ENCODE measurements at regions not wholly inside any gene's neighbourhood (a gene's known extent, or its start where the extent isn't known, plus 50 kb on each side); places are given as distances from the start of the nearest gene placed in this dataset.

DNA sequence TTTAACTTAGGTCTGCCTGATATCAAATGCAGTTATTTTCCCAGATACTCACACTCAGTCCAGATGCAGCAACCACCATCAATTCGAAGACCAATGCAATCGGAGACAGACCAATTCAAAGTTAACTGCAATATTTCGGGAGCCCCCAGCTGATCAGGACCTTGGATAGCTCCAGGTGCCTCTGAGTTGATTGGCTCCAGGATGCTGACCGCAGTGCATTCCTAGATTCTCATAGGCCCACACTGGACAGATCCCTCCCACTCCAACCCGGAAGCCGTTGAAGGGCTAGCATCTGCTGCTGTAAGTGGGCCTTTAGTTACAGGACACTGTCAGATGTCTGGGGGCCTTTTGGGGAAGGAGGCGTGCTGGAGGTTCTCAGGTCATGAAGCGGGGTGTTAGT, 89.5 kb upstream of the ATP2B2 start:
- H2AFZ ChIP-seq: no peak overlapping the region
- H3K4me1 Mint-ChIP-seq: no peaks in the 10 kb centered on the region; the same call in 2 of the 3 replicates
- no peaks in the 10 kb centered on the region for H3K27me3 ChIP-seq (ENCODE audit: insufficient read depth)
- ATAC-seq (peak; percentile 100), DNase-seq (ENCODE audit: low spot score) (peak; percentile 95)
- no peak overlapping the region for H3K4me2 ChIP-seq
- H3K27ac Mint-ChIP-seq: no peak overlapping the region
- peaks cover 7% of the 10 kb centered on the region for H3K27me3 Mint-ChIP-seq (ENCODE audit: insufficient read depth, low read depth, poor library complexity)
- H3K36me3 Mint-ChIP-seq (ENCODE audit: low read depth): no peaks in the 10 kb centered on the region
- no peaks in the 10 kb centered on the region; the same call in 2 of the 3 replicates for H3K9me3 Mint-ChIP-seq
- no peaks in the 10 kb centered on the region for H3K4me1 ChIP-seq (ENCODE audit: insufficient read depth)
- TF ChIP-seq, protein P1, sequence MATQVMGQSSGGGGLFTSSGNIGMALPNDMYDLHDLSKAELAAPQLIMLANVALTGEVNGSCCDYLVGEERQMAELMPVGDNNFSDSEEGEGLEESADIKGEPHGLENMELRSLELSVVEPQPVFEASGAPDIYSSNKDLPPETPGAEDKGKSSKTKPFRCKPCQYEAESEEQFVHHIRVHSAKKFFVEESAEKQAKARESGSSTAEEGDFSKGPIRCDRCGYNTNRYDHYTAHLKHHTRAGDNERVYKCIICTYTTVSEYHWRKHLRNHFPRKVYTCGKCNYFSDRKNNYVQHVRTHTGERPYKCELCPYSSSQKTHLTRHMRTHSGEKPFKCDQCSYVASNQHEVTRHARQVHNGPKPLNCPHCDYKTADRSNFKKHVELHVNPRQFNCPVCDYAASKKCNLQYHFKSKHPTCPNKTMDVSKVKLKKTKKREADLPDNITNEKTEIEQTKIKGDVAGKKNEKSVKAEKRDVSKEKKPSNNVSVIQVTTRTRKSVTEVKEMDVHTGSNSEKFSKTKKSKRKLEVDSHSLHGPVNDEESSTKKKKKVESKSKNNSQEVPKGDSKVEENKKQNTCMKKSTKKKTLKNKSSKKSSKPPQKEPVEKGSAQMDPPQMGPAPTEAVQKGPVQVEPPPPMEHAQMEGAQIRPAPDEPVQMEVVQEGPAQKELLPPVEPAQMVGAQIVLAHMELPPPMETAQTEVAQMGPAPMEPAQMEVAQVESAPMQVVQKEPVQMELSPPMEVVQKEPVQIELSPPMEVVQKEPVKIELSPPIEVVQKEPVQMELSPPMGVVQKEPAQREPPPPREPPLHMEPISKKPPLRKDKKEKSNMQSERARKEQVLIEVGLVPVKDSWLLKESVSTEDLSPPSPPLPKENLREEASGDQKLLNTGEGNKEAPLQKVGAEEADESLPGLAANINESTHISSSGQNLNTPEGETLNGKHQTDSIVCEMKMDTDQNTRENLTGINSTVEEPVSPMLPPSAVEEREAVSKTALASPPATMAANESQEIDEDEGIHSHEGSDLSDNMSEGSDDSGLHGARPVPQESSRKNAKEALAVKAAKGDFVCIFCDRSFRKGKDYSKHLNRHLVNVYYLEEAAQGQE (IDR thresholded peaks at IDR 0.05; ENCODE audit: unreplicated experiment): peak; percentile 98
- peak; percentile 49 for TF ChIP-seq CREB1 (CRISPR knock-in tag; IDR thresholded peaks at IDR 0.05; ENCODE audit: low read depth)
- TF ChIP-seq NANOG (IDR thresholded peaks at IDR 0.05; ENCODE audit: borderline replicate concordance): no peak
- H3K79me2 ChIP-seq (replicated peaks; ENCODE audit: insufficient read depth): no peaks in the 10 kb centered on the region
- no peaks in the 10 kb centered on the region for H3F3A ChIP-seq (replicated peaks; ENCODE audit: low read depth)
- H4K20me1 ChIP-seq (replicated peaks; ENCODE audit: insufficient read depth): no peaks in the 10 kb centered on the region
- H3K36me3 ChIP-seq (ENCODE audit: insufficient read depth): no peaks in the 10 kb centered on the region
- no peak overlapping the region for H3K27ac ChIP-seq (ENCODE audit: low read depth)
- no peaks in the 10 kb centered on the region for H3K9me2 ChIP-seq (ENCODE audit: insufficient read depth)
- no peak overlapping the region for H3K4me3 Mint-ChIP-seq
- no peak overlapping the region for H3K4me3 ChIP-seq

DNA sequence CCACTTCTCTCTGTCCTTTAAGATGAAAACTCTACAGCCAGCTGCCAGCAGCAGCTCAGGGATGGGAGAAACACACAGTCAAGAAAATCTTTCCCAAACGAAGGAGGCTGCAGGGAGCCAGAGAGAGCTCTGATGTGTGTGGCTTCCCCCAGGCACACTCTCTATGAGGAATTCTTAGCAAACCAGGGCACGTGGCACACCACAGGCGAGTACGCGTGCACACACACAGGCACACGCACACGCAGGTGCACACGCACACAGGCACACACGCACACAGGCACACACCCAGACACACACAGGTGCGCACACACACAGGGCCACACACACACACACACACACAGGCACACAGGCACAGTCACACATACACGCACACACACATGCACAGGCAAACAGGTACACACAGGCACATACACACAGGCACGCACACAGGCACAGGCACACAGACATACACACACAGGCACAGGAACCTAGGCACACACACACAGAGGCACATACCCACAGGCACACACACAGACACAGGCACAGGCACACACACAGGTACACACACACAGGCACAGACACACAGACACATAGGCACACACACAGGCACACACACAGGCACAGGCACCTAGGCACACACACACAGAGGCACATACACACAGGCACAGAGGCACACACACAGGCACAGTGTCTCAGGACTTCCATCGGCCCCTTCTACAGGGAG, 91.5 kb upstream of the ATP2B2 start:
- H3K4me2 ChIP-seq: no peak overlapping the region
- H3K79me2 ChIP-seq (replicated peaks; ENCODE audit: insufficient read depth): no peaks in the 10 kb centered on the region
- H3F3A ChIP-seq (replicated peaks; ENCODE audit: low read depth): no peaks in the 10 kb centered on the region
- no peak overlapping the region for H3K4me3 Mint-ChIP-seq
- H3K9me2 ChIP-seq (ENCODE audit: insufficient read depth): no peaks in the 10 kb centered on the region
- H3K36me3 Mint-ChIP-seq (ENCODE audit: low read depth): no peaks in the 10 kb centered on the region
- ATAC-seq (no peak), DNase-seq (ENCODE audit: low spot score) (no peak)
- peaks cover 4% of the 10 kb centered on the region for H3K27me3 Mint-ChIP-seq (ENCODE audit: insufficient read depth, low read depth, poor library complexity)
- no peak overlapping the region for H3K4me3 ChIP-seq
- H4K20me1 ChIP-seq (replicated peaks; ENCODE audit: insufficient read depth): no peaks in the 10 kb centered on the region
- no peak overlapping the region for H3K27ac ChIP-seq (ENCODE audit: low read depth)
- H3K4me1 ChIP-seq (ENCODE audit: insufficient read depth): no peaks in the 10 kb centered on the region
- H2AFZ ChIP-seq: no peak overlapping the region
- H3K36me3 ChIP-seq (ENCODE audit: insufficient read depth): no peaks in the 10 kb centered on the region
- peaks cover 9% of the 10 kb centered on the region for H3K4me1 Mint-ChIP-seq
- no peak overlapping the region for H3K27ac Mint-ChIP-seq
- H3K27me3 ChIP-seq (ENCODE audit: insufficient read depth): no peaks in the 10 kb centered on the region
- H3K9me3 Mint-ChIP-seq: no peaks in the 10 kb centered on the region; the same call in 2 of the 3 replicates
- TF ChIP-seq ZNF114 (CRISPR knock-in tag; IDR thresholded peaks at IDR 0.05): no peak
- TF ChIP-seq, protein P1 (IDR thresholded peaks at IDR 0.05; ENCODE audit: unreplicated experiment): no peak
- TF ChIP-seq CREB1 (CRISPR knock-in tag; IDR thresholded peaks at IDR 0.05; ENCODE audit: low read depth): no peak
- TF ChIP-seq, protein P2, sequence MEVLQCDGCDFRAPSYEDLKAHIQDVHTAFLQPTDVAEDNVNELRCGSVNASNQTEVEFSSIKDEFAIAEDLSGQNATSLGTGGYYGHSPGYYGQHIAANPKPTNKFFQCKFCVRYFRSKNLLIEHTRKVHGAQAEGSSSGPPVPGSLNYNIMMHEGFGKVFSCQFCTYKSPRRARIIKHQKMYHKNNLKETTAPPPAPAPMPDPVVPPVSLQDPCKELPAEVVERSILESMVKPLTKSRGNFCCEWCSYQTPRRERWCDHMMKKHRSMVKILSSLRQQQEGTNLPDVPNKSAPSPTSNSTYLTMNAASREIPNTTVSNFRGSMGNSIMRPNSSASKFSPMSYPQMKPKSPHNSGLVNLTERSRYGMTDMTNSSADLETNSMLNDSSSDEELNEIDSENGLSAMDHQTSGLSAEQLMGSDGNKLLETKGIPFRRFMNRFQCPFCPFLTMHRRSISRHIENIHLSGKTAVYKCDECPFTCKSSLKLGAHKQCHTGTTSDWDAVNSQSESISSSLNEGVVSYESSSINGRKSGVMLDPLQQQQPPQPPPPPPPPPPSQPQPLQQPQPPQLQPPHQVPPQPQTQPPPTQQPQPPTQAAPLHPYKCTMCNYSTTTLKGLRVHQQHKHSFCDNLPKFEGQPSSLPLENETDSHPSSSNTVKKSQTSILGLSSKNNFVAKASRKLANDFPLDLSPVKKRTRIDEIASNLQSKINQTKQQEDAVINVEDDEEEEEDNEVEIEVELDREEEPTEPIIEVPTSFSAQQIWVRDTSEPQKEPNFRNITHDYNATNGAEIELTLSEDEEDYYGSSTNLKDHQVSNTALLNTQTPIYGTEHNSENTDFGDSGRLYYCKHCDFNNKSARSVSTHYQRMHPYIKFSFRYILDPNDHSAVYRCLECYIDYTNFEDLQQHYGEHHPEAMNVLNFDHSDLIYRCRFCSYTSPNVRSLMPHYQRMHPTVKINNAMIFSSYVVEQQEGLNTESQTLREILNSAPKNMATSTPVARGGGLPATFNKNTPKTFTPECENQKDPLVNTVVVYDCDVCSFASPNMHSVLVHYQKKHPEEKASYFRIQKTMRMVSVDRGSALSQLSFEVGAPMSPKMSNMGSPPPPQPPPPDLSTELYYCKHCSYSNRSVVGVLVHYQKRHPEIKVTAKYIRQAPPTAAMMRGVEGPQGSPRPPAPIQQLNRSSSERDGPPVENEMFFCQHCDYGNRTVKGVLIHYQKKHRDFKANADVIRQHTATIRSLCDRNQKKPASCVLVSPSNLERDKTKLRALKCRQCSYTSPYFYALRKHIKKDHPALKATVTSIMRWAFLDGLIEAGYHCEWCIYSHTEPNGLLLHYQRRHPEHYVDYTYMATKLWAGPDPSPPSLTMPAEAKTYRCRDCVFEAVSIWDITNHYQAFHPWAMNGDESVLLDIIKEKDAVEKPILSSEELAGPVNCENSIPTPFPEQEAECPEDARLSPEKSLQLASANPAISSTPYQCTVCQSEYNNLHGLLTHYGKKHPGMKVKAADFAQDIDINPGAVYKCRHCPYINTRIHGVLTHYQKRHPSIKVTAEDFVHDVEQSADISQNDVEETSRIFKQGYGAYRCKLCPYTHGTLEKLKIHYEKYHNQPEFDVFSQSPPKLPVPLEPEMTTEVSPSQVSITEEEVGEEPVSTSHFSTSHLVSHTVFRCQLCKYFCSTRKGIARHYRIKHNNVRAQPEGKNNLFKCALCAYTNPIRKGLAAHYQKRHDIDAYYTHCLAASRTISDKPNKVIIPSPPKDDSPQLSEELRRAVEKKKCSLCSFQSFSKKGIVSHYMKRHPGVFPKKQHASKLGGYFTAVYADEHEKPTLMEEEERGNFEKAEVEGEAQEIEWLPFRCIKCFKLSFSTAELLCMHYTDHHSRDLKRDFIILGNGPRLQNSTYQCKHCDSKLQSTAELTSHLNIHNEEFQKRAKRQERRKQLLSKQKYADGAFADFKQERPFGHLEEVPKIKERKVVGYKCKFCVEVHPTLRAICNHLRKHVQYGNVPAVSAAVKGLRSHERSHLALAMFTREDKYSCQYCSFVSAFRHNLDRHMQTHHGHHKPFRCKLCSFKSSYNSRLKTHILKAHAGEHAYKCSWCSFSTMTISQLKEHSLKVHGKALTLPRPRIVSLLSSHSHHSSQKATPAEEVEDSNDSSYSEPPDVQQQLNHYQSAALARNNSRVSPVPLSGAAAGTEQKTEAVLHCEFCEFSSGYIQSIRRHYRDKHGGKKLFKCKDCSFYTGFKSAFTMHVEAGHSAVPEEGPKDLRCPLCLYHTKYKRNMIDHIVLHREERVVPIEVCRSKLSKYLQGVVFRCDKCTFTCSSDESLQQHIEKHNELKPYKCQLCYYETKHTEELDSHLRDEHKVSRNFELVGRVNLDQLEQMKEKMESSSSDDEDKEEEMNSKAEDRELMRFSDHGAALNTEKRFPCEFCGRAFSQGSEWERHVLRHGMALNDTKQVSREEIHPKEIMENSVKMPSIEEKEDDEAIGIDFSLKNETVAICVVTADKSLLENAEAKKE (CRISPR knock-in tag; IDR thresholded peaks at IDR 0.05): no peak
- TF ChIP-seq EZH2 (IDR thresholded peaks at IDR 0.05; ENCODE audit: low read depth, unreplicated experiment): no peak
- TF ChIP-seq STAT1 (IDR thresholded peaks at IDR 0.05; ENCODE audit: unreplicated experiment): no peak
- no peak for TF ChIP-seq NANOG (IDR thresholded peaks at IDR 0.05; ENCODE audit: borderline replicate concordance)
